GM19395 (cell line): ENCODE measurements at regions not wholly inside any gene's neighbourhood (a gene's known extent, or its start where the extent isn't known, plus 50 kb on each side); places are given as distances from the start of the nearest gene placed in this dataset.
A peak's percentile ranks its signal among the peaks of the same experiment; 100 is the strongest.

Experiments used
- ATAC-seq: cut with Tn5 transposase; IDR thresholded peaks from one replicate; pipeline ENCODE4 v1.9.1; 2021; ENCODE audit warnings: mild to moderate bottlenecking, moderate library complexity; ENCODE audit not compliant: unreplicated experiment

DNA sequence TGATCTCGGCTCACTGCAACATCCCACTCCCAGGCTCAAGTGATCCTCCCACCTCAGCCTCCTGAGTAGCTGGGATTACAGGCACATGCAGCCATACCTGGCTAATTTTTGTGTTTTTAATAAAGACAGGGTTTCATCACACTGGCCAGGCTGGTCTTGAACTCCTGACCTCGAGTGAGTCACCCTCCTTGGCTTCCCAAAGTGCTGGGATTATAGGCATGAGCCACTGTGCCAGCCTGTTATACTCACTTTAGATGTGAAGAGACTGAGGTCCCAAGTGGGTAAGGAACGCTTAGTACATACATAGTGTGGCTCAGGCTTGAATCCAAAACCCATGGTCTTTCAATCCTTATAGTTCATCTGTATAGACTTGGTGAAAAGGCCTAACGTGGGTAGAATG, 63.7 kb upstream of the EPS8L3 start:
- no peak for ATAC-seq

DNA sequence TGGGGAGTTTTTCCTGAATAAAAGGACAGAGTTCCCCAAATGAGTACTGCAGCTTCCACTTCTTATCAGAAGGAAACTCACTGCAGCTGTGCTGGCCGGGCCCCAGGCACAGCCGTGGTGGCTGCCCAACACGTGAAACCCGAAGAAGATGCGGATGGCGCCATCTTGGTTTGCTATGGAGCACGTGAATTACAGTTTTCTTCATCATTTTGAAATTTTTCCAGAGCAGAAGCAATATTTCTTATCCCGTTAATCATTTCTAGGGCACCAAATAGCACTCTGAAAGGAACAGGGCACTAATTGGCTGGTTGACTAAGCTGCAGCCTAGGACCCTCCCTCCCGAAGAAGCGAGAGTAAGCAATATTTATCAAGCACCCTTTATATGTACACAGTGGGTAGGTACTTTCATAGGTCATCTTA, 63.2 kb upstream of the EPS8L3 start:
- ATAC-seq, result no peak

DNA sequence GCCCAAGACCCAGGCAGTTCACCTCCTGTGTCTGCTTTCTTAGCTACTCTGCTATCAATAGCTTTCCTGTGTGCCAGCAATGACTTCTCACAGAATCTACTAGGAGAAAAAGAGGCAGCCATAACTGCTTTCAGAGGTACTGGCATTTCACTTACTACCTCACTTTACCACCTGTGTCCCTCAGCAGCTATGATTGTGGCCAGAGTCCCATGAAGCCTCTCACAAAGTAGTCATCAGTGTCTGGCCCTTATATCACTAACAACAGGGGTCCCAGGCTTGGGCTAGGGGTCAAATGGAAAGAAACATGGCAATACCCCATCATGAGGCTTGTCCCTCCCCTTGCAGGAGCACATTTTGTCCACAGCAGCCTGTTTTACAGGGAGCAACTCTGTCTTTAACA, 62.7 kb upstream of the EPS8L3 start:
- no peak for ATAC-seq

DNA sequence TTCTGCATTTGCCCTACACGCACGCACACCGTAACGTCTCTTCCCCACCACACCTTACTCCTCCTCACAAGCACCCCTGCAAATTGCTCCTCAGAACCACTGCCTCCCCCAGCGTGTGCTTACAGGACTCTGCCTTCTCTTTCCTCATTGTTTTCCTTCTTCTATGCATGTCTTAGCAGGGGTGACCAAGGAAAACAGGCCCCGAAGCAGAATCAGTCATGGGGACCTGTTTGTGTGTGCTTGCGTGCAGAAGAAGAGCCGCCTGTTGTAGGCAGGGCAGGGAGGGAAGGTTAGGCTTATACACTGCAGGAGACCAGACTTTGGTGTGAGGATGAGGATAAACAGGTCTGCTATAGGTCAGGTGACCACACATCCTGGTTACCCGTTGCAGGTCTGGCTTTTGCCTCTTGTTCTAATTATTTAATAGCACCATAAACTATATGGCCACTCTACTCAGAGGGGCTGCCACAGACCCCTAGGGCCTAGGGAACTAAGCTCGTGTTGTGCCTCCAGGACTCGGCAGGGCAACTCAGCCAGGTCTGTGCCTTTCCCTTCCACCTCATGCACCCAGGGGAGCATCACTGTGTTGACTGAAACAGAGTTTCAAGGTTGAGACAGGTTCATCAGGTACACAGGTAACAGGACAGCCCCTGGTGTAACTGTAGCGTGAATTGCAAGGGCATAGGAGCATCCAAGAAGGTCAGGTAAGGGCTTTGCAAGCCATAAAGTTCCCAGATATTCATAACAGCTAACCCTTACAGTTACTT, 60.8 kb upstream of the EPS8L3 start:
- no peak for ATAC-seq

DNA sequence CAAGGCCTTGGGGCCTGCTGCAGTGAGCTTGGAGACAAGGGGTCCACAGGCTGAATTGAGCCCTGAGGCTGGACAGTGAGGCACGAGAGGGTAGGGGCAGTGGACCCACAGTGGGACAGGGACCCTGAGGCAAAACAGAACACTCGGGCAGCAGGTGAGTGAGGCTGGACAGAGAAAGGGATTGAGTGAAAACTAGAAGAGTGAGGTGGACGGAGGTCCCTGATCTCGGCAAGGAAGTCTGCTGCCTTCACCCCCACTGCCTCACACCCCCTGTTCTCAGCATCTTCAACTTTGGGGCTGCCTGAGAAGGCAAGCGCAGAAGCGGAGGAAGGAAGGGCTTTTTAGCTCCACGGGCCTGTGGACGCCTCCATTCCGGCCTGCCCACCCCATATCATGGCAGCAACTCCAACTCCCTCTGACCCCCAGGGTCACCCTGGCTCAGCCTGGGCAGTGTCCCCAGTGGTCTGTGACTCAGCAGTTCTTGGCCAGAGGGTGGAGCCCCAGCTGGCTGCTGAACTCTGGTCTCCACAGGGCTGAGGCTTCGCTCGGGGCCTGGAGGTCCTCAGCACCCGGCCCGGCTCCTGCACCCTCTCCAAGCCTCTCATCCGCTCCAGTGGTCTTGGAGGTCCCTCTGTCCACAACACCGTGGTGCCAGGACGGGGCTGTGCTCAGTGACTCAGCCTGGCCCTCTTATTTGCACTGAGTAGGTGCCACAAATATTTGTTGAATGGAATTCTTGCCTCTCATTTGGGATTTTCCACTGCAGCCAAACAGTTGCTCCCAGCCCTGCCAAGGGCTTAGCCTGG, 60.0 kb upstream of the EPS8L3 start:
- no peak for ATAC-seq

DNA sequence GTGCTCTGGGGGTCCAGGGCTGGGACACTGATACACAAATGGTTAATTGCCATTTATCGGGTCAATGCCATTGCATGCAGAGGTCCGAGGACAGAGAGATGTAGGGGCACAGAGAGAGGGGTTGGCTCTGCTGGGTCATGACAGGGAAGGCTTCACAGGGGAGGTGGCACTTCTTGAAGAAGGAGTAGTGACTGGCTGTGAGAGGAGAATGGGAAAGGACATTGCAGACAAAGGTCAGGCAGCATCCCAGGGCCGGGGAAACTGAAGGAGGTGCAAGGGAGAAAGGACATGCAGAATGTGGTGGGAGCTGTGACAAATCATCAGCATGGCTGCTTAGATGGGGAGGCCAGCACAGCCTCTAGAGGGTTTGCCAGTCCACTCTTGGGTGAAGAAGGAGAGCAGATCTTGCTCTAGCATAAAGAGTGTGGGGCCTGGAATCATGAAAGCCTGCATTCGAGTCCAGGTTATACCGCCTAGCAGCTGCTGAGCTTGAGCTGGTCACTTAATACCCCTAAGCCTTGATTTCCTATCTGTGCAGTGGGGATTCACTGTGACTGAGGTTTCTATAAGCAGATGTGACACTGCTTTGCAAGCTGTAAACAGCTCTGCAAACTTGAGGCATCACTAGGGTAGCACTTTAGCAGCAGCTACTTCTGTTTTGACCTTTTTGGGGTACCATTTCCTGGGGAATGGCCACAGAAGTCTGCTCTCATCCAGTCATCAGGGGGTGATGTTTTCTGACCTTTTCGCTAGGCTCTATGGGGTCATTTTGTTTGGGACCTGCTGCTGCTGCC, 59.2 kb upstream of the EPS8L3 start:
- no peak for ATAC-seq

DNA sequence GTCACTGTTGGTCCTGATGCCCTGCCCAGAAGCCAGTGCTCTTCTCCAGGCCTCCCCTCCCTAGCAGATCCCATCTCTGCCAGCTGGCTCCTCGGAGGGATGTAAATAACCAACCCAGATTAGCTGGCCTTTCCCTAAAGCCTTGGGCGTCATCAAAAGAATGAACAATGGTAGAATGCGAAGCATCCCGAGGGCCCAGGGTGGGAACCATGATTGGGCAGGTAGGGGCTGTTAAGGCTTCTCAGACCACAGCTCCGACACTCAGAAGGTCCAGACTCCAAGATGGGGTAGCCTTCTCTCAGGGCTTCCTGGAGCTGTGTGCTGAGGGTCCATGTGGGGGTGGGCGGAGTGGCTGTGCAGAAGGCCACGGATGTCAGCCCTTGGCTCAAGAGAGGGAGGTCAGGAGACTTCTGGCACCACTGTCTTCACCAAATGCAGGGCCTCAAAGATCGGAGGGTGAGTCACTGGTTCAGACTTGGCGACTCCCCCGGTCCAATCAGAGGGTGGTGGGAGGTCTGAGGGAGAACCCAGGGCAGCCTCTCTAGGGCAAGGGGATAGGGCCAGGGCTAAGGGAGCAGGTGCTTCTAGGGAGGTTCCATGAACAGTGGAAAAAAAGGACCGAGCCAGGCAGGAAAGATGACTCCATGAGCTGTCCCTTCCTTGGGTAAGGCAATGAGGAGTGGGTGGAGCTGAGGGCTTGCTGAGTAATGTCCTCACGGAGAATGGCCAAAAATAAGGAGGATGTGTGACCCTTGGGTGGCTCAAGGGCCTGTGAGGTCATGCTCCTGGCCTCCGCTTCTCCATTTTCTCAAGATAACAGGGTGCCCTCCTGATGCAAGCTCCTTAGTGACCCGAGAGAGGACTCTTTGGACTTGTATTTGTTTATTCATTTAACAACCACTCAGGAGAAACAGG, 58.4 kb upstream of the EPS8L3 start:
- no peak for ATAC-seq

DNA sequence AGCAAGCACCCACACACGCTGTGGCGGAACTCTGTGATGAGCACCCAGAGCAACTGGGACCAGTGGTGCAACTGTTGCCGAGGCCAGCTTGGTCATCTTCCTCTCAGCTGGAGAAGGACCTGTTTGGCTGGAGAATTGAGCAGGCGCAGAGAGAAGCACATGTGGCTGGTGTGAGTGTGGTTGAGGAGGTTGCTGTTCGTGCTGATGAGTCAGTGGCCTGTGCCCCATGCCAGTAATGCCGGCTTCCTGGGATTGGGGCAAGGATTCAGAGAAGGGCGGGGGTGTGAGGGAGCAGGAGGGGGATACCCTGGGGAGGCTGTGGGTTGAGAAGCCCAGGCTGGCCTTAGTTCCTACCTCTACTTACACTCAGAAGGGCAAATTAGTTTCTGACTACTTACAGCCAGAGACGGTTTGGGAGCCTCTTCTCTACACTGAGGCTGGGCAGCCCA, 57.5 kb upstream of the EPS8L3 start:
- no peak for ATAC-seq

DNA sequence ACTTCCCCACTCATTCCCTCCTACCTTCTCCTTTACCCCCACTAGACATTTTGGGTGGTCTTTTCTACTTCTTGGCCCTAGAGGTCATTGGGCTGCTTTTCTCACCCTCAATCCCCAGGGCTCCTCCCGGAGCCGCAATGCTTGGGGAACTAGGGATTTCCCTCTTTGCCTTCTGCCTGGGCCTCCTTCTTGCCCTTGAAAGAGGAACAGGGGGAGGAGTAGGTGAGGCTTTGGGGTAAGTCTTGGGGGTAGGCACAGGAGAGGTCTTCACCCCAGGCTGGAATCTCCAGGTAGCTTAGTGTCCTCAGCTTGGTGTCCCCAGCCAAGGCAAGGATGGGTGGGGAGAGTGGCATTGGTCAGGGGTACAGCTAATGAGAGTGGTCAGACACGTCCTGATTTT, 56.2 kb upstream of the EPS8L3 start:
- no peak for ATAC-seq

DNA sequence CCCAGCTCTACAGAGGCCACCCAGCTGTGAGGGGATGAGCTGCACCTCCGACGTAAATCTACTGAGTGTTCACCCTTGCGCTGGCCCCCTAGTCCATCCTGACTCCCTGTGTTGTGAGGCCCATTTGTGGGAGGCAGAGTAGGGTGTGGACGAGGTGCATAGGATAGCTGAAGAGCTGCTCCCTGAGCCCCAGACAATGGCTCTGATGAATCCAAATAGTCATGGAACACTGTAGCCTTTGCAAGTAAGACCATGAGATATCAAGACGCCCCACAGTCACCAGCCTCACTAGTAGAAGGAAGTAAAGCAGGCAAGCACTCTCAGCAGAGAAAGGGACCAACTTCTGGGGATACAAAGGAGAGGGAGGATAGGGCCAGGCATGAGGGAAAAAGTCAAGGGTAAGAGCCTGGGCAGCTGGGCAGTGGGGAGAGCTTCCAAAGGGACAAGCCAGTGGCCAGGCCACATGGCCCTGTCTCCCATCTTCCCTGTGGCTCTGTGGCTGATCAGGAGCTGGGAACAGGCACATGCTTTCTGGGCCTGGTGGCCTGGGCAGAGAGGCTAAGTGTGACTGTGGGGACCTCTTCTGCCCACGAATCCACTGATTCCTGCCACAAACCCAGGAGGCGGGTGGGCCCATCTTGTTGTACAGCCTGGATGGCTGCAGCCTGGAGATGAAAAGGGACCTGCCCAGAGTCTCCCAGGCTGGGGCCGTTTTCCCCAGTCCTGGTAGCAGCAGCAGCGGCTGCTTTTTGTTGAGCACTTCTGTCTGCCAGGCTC, 55.5 kb upstream of the EPS8L3 start:
- ATAC-seq, result no peak

DNA sequence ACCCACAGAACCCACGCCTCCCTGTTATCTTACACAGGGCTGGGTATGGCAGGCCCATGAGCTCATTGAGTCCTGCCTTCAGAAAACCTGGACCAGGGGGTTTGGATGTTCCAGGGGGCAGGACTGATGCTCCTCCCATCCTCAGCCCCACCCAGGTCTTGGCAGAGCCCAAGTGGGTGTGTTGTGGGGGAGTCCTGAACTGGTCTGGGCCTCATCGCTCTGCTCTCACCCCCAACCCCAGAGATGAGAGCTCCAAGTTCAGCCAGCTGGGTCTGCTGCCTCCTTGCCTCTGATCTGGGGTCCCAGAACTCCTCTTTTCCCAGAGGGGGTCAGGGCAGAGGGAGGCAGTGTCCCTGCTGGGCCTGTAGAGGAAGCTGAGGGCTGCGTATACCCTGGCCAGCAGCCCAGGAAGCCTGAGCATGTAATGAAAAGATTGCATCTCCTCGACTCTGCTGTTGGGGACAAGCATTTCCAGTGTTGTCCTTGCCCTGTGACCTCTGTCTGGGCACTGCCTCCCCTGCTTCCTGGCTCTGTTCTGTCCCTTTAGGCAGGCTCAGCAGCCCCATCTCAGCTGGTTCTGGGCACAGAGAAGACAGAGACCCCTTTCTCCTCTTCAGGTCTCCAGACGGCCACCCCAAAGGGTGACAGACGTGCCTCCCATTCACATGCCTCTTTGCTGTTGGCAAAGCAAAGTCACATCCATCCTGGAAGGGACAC, 54.7 kb upstream of the EPS8L3 start:
- ATAC-seq, result no peak

DNA sequence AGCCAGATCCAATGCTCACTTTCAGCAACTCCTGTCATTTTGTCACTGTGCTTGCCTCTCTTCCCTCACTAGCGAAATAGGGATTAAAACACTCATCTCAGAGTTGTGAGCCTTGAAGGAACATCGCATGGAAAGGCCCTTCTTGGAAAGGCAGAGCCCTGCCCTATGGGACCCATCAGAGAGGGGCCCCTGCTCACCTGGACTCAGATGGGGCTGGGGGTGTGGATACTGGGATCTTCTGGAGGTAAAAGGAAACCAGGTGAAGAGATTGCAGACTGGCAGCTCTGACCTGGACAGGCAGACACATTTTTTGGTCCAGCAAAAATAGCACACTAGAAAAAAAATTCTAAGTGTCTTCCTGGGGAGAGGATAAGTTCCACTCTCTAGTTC, 54.2 kb upstream of the EPS8L3 start:
- no peak for ATAC-seq

DNA sequence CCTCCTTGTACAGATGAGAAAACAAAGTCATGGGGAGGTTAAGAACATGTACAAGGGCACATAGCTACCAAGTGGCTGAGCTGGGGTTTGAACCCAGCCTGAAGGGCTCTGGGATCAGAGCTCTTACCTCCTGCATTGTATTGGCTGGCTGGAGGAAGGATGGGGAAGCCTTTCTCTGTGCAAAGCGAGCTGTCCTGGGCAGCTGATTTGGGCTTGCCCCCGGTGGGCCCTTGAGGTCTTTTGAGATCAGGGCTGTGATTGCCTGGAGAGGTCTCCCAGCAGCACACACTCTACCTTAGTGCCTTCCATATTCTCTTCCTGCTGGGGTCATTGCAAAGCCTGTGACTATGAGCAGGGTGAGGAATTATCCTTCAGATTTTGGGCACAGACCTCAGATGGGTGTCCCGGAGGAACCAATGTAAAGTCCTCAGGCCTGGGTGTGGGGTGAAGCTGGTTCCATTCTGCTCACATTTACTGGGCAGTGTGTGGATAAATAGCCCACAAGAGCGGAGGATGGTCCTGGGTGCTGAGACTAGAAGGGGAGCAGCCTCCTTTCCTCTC, 53.3 kb upstream of the EPS8L3 start:
- peak; percentile 5 for ATAC-seq

DNA sequence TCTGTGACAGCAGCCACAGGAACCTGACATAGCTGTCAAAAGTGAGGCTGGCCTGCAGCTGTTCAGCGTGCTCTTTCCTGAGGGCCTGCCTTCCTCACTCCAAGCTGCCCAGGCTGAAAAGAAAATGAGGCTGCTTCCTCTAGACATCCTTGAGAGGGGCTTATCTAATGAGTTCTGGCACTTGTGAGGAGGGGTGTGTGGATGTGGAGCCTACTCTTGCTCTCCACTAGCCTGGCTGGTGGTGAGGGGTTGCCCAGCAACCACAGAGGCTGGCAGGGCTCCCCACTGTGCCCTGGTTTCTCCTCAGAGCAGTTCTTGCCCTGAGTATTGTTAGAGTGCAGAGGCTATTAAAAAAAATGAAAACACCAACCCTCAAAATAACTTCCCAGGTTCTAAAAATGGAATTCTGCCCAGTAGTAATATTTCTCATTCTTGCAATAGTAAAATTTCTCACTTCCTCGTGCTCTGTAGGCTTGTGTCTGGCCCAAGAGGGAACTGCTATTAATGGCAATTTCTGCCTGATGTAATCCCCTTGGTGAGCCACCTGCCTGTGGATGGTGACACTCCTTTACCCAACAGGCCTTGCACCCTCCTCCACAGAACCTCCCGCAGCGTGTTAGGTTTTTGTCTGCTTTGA, 52.6 kb upstream of the EPS8L3 start:
- ATAC-seq, result peak; percentile 93

DNA sequence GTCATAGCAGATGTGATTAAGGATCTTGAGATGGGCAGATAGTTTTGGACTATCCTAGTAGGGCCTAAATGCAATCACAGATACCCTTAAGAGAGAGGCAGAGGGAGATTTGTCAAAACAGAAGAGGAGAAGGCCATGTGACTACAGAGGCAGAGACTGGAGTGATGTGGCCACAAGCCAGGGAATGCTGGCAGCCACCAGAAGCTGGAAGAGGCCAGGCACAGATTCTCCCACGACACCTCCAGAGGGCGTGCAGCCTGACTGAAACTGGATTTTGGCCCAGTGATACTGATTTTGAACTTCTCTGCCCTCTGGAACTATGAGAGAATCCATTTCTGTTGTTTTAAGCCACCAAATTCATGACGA, 52.1 kb upstream of the EPS8L3 start:
- ATAC-seq, result no peak

DNA sequence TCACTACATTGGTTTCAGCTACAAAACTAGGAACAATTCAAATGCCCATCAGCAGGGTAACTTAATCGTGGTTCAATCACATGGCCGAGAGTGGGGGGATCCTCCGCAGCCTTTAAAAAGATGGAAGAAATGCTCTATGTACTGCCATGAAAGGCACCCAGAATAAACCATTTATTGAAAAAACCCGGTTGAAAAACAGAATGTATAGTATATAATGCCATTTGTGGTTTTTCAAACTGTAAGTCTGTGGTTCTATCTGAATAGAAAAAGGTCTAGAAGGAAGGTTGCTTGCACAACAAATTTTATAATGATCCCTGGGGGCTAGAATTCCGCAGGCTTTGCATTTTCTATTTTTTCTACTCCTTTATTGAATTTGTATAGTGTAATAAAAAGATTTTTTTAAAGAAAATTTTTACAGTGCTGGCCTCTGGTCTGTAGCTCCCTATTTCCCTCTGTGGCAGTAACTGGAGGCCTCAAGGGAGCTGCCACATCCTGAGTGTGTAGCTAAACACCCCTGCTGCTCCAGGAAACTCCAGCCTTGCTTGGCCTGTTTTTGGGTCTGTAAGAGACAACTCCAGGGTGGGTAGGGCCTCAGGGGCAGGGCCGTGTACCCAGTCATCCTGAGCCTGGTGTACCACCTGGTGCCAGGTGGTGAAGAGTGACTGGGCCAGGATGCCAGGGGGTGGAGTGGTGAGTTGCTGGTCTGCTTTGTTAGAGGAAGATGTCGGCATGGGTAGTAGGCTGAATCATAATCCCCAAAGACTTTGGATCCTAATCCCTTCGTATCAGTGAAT, 51.5 kb upstream of the EPS8L3 start:
- no peak for ATAC-seq

DNA sequence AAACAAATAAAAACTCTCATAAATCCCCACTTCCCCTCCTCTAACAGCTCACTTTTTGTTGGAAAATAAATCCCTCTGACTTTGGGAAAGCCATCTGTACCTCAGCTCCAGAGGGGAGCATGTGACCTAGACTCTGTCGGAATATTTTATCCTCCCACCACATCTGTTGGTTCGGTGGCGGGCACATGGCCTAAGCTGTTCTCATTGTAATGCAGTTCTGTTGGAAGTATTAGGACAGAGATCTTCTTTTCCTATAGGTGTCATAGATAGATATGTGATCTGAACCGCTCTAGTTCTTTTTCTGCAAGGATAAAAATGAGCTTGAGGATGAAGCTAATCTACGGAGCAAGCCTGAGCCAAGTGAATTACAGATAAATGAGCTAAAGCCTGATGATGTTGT, 50.5 kb upstream of the EPS8L3 start:
- ATAC-seq, result no peak
